Pancreas (tissue), 10 donors: ENCODE measurements at regions not wholly inside any gene's neighbourhood (a gene's known extent, or its start where the extent isn't known, plus 50 kb on each side); places are given as distances from the start of the nearest gene placed in this dataset.

ENCODE experiments used
- ATAC-seq, 4 donors: fragments of 200-7000 bp; cut with Tn5 transposase; one replicate each; pipeline versions ENCODE4 v1.8.0 to v1.9.1; 2020; ENCODE audit warnings: mild to moderate bottlenecking in 4 of 4, moderate library complexity in 4 of 4
- DNase-seq, 6 donors: peaks; one replicate each; pipeline ENCODE4 v3.0.0-alpha.2; 2020
- FAIRE-seq: peaks from 2 replicates; lab custom pipeline; 2012; peaks lifted over from hg19 to GRCh38; lab: Jason Lieb, UNC
- H3K27ac ChIP-seq, 4 donors: fragments of 200-600 bp; sonication (generic); 1 replicate in 3 of 4; 2 replicates in 1 of 4; pipeline versions ENCODE4 v1.5.0 to v1.8.0; 2020
- H3K27me3 ChIP-seq, 4 donors: fragments of 200-600 bp; one replicate each; pipeline ENCODE4 v1.8.0; 2021
- H3K36me3 ChIP-seq, 3 donors: fragments of 200-600 bp; sonication (generic) in 1 of 3; one replicate each; pipeline versions ENCODE4 v1.5.0 to v1.8.0; 2020 to 2021
- H3K4me1 ChIP-seq, 3 donors: fragments of 200-600 bp; one replicate each; pipeline ENCODE4 v1.8.0; 2021
- H3K4me3 ChIP-seq, 4 donors: fragments of 200-600 bp; sonication (generic) in 2 of 4; one replicate each; pipeline versions ENCODE4 v1.5.0 to v1.8.0; 2020 to 2021
- H3K9me3 ChIP-seq, 4 donors: fragments of 200-600 bp; one replicate each; pipeline ENCODE4 v1.8.0; 2021
- WGBS, 2 donors: extraction: QIAGEN DNeasy Blood & Tissue Kit; methylation state at CpG; one replicate each; pipeline ENCODE4 v1.1.7; 2013; 5-methylcytosine and 5-hydroxymethylcytosine counted together
- intact Hi-C, 3 donors: fragments of 100-400 bp; cut with DNase I; formaldehyde crosslinking; loops; one replicate each; pipeline versions ENCODE4 v1.11.1 to v1.14.2; 2022
- TF ChIP-seq, protein P1 (sequence below), 4 donors: fragments of 200-600 bp; sonication (generic) in 3 of 4; IDR thresholded peaks; one replicate each; pipeline versions ENCODE4 v1.5.0 to v1.8.0; 2021; ENCODE audit warnings: antibody characterized with exemption in 4 of 4
- donor health status: healthy with polysubstance abuse.
- donor health status: DM: no; HTN: no; CAD: no; lungs with moderate emphysema.
- donor health status: DM: no; HTN: no; CAD: no.
- donor health status: control.
- donor health status: control.
- donor health status: Bipolar disorder and iron deficiency.
- donor health status: DM: yes; HTN: yes; CAD: no.
- donor health status: DM: no; HTN: no; CAD: no.
- donor health status: DM: no; HTN: no; CAD: no.
- donor health status: DM: yes; HTN: yes; CAD: no.

DNA sequence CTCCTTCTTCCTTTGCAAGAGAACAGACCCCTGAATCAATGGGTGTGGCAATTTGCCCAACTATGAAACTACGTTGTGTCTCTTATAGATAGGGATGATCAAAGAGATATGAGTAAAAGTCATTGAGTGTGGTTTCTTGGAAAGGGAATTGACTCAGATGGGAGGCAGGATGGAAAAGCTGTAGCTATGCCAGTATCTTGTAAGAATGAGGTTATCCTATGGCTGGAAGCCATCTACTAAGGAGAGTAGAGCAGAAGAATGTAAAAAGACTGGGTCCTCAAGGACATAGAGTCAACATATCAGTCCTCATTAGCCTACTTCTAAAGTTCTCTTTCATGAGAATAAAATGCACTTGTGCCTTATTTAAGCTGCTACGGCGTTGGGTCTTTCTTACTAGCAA, 78.9 kb upstream of the POU2AF2 start:
- intact Hi-C loops, result no loop called here
- no peaks in the 10 kb centered on the region for H3K9me3 ChIP-seq
- FAIRE-seq (no peak), DNase-seq (no peak), ATAC-seq (no peak)
- 69 to 75% methylated on average over 3 of the region's 3 CpGs for WGBS, 2 donors
- H3K4me3 ChIP-seq, result no peak overlapping the region
- no peak overlapping the region for H3K27ac ChIP-seq
- H3K27me3 ChIP-seq, result no peaks in the 10 kb centered on the region
- no peaks in the 10 kb centered on the region for H3K4me1 ChIP-seq
- H3K36me3 ChIP-seq, result no peaks in the 10 kb centered on the region
- TF ChIP-seq, protein P1, sequence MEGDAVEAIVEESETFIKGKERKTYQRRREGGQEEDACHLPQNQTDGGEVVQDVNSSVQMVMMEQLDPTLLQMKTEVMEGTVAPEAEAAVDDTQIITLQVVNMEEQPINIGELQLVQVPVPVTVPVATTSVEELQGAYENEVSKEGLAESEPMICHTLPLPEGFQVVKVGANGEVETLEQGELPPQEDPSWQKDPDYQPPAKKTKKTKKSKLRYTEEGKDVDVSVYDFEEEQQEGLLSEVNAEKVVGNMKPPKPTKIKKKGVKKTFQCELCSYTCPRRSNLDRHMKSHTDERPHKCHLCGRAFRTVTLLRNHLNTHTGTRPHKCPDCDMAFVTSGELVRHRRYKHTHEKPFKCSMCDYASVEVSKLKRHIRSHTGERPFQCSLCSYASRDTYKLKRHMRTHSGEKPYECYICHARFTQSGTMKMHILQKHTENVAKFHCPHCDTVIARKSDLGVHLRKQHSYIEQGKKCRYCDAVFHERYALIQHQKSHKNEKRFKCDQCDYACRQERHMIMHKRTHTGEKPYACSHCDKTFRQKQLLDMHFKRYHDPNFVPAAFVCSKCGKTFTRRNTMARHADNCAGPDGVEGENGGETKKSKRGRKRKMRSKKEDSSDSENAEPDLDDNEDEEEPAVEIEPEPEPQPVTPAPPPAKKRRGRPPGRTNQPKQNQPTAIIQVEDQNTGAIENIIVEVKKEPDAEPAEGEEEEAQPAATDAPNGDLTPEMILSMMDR (IDR thresholded peaks at IDR 0.05), result no peak

DNA sequence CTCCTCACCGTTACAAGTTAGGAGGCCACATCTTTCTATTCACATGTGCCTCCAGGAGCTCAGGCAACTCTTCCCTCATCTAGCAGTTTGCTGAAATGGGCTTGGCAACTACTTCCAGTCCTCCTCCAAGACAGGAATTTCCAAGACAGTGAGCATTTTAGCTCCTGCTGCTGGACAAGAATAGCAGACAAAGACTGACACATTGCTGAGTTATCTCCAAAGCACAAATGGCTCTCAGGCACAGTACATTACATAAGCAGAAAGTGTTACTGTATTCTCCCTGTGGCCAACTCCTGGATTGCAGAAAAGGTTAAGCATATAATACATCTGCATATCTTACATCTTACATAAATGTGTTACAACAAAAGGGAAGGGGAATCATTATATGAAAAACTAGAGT, 83.2 kb upstream of the POU2AF2 start:
- FAIRE-seq (no peak), ATAC-seq (no peak), DNase-seq (no peak)
- H3K4me1 ChIP-seq, result no peaks in the 10 kb centered on the region
- peaks cover 0 to 7% (median 0%) of the 10 kb centered on the region in 4 donors for H3K27me3 ChIP-seq
- H3K36me3 ChIP-seq, result no peaks in the 10 kb centered on the region
- TF ChIP-seq, protein P1 (IDR thresholded peaks at IDR 0.05), result no peak
- WGBS, 2 donors, result 66 to 83% methylated on average over 1 of the region's 1 CpG
- H3K9me3 ChIP-seq, result no peaks in the 10 kb centered on the region
- H3K4me3 ChIP-seq, result no peak overlapping the region
- intact Hi-C loops, result no loop called here
- H3K27ac ChIP-seq, result no peak overlapping the region

DNA sequence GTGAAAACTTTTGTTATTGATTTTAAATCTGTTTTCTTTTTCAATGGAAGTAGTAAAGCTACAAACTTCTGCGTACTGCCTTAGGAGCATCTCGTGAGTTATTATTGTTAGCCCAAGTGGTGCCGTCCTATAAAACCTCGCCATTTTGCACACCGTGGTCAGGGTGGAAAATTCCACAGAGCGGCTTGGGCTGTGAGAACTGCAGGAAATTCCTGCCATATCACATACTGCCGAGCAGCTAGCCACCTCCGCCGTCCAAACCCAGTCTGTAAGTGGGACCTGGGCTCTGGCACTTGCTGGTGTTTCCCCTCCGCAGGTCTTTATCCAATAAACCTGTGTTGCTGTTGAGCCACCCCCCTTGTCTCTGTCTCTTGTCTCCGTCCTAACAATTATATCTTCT, 88.0 kb upstream of the POU2AF2 start:
- TF ChIP-seq, protein P1 (IDR thresholded peaks at IDR 0.05), result no peak
- no peak for DNase-seq
- H3K4me1 ChIP-seq, result no peaks in the 10 kb centered on the region
- H3K4me3 ChIP-seq, result no peak overlapping the region
- WGBS, 2 donors, result 82 to 84% methylated on average over 11 of the region's 11 CpGs
- no peak for ATAC-seq
- H3K9me3 ChIP-seq, result no peaks in the 10 kb centered on the region
- H3K27ac ChIP-seq, result no peak overlapping the region
- intact Hi-C loops, result no loop called here
- H3K27me3 ChIP-seq, result peaks cover 0 to 7% (median 0%) of the 10 kb centered on the region in 4 donors
- H3K36me3 ChIP-seq, result no peaks in the 10 kb centered on the region
- no peak for FAIRE-seq

DNA sequence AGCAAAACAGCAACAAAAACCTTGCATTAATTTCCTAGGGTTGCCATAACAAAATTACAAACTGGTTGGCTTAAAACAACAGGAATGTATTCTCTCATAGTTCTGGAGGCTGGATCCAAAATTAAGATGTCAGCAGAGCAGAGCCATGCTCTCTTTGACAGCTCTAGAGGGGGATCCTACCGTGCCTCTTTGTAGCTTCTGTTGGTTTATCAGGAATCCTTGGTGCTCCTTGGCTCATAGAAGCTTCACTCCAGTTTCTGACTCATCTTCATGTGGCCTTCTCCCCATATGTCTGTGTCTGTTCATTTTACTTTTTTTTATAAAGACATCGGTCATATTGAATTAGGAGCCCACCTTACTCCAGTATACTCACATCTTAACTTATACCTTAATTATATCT, 90.5 kb upstream of the POU2AF2 start:
- intact Hi-C loops, result no loop called here
- H3K27me3 ChIP-seq, result no peaks in the 10 kb centered on the region
- no peak overlapping the region for H3K4me3 ChIP-seq
- H3K27ac ChIP-seq, result no peak overlapping the region
- H3K36me3 ChIP-seq, result no peaks in the 10 kb centered on the region
- DNase-seq, result no peak
- FAIRE-seq, result no peak
- ATAC-seq, result no peak
- H3K9me3 ChIP-seq, result no peaks in the 10 kb centered on the region
- no peaks in the 10 kb centered on the region for H3K4me1 ChIP-seq
- TF ChIP-seq, protein P1 (IDR thresholded peaks at IDR 0.05), result no peak
- 58 to 69% methylated on average over 2 of the region's 2 CpGs for WGBS, 2 donors

DNA sequence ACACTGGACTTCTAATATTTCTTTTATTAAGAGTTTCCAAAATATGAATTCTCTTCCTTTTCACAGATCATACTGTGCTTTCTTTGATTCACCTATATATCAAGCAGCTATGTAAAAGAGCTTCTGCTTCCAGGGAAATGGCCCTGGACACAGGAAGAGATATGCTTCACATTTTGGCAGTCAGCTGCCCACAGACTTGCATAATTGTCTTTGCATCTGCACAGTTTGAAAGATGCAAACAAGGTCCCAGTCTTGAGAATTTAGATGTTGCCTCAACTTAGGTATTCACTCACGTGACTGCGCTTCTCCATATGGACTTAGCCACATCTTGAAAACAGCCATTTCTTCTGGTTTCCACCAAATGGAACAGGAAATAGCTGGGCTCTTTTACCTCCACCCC, 92.3 kb upstream of the POU2AF2 start:
- 85 to 89% methylated on average over 2 of the region's 2 CpGs for WGBS, 2 donors
- no peak for ATAC-seq
- H3K36me3 ChIP-seq, result no peaks in the 10 kb centered on the region
- H3K4me3 ChIP-seq, result no peak overlapping the region
- H3K27ac ChIP-seq, result no peak overlapping the region
- H3K4me1 ChIP-seq, result no peaks in the 10 kb centered on the region
- DNase-seq, result no peak
- FAIRE-seq, result no peak
- no peaks in the 10 kb centered on the region for H3K27me3 ChIP-seq
- TF ChIP-seq, protein P1 (IDR thresholded peaks at IDR 0.05), result no peak
- no peaks in the 10 kb centered on the region for H3K9me3 ChIP-seq
- intact Hi-C loops, result no loop called here
